Retinal pigment epithelial cell (primary cell): ENCODE measurements at regions not wholly inside any gene's neighbourhood (a gene's known extent, or its start where the extent isn't known, plus 50 kb on each side); places are given as distances from the start of the nearest gene placed in this dataset.

Experiments
- DNase-seq: peaks from one replicate; pipeline ENCODE4 v3.0.0-alpha.2; 2010; ENCODE audit warnings: low read depth
- H3K4me3 ChIP-seq: 2 replicates; pipeline ENCODE4 v1.5.1; 2011; ENCODE audit warnings: mild to moderate bottlenecking, low read length, control low read depth, moderate library complexity
- TF ChIP-seq, protein P1 (sequence below): conservative IDR thresholded peaks from 2 replicates; pipeline ENCODE4 v1.5.1; 2011; ENCODE audit warnings: low read depth, low read length, control low read depth, inconsistent platforms

DNA sequence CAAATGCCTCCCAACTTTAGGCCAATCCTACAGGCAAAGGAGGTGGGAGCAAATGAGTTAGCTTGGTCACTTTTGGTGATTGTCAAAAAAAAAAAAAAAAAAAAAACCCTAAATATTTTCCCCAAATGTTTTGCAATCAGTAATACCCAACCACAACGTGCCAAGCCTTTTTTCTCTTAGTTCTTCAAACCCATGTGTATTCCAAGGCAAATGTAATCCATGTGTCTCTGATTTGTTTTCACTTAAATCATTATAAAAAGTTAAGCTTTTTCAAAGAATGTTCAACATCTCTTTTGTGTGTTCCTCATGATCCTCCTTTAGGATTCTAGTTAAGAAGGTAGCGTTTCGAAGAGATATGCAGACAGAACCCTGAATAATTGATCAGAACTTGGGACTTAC is 328.4 kb downstream of the PAPSS1 start:
- no peak for DNase-seq

DNA sequence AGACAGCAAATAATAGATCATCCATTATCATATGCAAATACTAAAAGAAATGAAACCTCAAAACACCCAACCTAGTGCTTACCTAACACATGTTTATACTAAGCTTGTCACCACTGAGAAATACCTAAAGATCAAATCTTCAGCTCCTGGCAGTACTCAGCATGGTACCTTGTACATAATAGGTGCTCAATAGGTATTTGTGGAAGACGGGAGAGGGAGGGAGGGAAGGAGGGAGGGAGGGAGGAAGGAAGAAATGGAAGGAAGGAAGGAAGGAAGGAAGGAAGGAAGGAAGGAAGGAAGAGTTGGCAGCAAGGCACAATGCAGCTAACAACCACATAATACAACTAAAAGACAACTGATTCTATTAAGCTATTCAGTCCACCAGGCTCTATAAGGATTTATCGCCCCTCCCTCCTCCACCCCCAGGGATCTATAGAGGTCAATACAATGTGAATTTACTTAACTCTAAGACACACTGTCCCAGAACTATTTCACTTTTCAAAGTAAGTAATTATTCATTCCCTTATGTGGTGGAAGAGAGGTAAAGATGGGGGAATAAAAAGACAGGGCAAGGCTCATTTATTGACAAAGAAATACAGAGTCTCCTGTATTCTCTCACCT is 328.9 kb downstream of the PAPSS1 start:
- DNase-seq, result no peak
- TF ChIP-seq, protein P1, sequence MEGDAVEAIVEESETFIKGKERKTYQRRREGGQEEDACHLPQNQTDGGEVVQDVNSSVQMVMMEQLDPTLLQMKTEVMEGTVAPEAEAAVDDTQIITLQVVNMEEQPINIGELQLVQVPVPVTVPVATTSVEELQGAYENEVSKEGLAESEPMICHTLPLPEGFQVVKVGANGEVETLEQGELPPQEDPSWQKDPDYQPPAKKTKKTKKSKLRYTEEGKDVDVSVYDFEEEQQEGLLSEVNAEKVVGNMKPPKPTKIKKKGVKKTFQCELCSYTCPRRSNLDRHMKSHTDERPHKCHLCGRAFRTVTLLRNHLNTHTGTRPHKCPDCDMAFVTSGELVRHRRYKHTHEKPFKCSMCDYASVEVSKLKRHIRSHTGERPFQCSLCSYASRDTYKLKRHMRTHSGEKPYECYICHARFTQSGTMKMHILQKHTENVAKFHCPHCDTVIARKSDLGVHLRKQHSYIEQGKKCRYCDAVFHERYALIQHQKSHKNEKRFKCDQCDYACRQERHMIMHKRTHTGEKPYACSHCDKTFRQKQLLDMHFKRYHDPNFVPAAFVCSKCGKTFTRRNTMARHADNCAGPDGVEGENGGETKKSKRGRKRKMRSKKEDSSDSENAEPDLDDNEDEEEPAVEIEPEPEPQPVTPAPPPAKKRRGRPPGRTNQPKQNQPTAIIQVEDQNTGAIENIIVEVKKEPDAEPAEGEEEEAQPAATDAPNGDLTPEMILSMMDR, result no peak
- H3K4me3 ChIP-seq, result no peak overlapping the region

More for the DNA sequence above, 328.4 kb downstream of the PAPSS1 start:
- H3K4me3 ChIP-seq, result no peak overlapping the region
- TF ChIP-seq, protein P1, result no peak

DNA sequence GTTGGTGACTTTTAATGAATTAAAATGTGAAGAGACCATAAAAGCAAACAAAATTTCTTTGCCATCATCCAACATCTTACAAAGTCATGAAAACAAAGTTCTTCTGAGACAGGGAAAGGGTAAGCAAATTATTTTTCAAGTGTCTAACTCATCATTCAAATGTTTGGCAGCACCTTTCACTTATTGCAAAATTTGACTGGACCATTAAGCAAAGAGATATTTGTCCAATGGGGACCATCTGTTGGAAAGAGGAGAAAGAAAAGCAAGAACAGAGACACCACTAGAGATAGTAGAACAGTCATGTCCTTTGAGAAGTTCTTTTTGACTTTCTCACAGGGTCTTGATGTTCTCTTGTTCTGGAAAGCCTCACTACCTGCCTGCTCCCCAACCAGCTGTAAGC is 330.1 kb downstream of the PAPSS1 start:
- TF ChIP-seq, protein P1, result no peak
- H3K4me3 ChIP-seq, result no peak overlapping the region
- DNase-seq, result no peak

DNA sequence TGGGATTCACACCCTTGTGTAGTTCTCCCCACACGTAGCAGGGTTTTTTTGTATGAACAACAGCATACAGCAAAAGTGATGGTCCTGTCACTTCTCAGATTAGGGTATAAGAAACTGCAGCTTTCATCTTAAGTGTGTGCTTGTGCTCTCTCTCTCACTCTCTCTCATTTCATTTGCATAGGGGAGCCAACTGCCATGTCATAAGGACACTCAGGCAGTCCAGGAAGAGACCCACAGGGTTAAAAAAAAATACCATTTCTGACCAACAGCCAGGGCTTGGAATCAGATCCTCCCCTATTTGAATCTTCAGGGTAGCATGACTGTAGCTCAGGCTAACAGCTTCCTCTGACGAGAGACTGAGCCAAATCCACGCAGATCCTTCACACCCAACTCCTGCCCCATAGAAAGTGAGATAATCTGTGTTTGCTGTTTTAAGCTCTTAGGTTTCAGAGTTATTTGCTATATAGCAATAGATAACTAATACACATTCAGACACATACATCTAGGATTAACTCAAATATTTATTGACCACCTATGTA is 331.2 kb downstream of the PAPSS1 start:
- H3K4me3 ChIP-seq, result no peak overlapping the region
- TF ChIP-seq, protein P1, result no peak
- no peak for DNase-seq

DNA sequence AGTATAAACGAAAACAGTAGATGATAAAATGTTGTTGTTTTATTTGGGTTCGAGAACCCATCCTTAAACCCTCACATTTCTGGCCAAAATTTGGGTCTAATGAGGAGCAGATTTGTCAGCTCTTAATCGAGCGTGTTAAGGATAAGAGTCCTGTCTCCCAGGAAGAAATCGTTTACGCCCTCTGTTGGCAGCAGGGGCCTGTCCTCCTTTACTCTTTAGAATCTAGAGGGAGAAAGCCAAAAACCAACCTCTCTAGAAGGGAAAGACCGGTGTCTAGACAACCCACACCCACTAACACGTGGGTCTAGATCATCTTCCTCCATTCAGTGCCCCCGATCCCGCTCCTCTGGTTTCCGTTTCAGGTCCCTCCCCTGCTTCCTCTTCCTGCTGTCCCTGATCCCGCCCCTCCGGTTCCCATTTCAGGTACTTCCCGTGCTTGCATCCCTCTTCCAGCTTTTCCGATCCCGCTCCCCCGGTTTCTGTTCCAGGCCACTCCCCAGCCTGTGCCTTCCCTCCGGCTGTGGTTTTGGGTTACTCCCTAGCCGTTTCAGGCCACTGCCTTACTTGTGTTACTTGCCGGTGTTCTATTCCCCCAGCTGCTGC is 339.1 kb downstream of the PAPSS1 start:
- no peak for DNase-seq
- H3K4me3 ChIP-seq, result no peak overlapping the region
- TF ChIP-seq, protein P1, result no peak

DNA sequence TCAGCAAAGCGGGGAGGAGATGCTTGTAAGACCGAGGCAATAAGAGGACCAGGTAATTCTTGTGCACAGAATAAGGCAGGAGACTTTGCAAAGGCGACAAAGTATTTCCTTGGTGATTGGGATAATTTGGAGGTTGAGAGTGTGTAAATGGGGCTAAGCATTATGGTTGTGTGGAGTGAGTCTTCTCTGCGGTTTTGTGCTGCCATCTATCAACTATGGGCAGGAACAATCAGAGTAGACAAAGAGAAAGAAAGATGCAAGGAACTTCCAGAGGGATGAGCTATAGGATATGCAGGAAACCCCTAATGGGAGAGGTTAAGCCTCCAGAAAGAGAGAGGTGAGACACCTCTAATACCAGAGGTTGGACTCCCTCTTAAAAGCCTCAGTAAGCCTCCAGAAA is 339.8 kb downstream of the PAPSS1 start:
- no peak overlapping the region for H3K4me3 ChIP-seq
- no peak for DNase-seq
- TF ChIP-seq, protein P1, result no peak
